PC-9 (cell line): ENCODE measurements at regions not wholly inside any gene's neighbourhood (a gene's known extent, or its start where the extent isn't known, plus 50 kb on each side); places are given as distances from the start of the nearest gene placed in this dataset.

Source experiments
- BruUV-seq: library from RNA; stranded (reverse); fragments of 400-500 nt; replicated peaks from 2 replicates; lab custom pipeline; 2021; lab: Mats Ljungman, UMichigan
- CTCF ChIA-PET: fragments of 300-600 bp; sonication (Branson Sonifier 250); formaldehyde crosslinking; loops from one replicate; lab custom pipeline; 2022; ENCODE audit warnings: antibody characterized with exemption; lab: Charles Lee
- POLR2A ChIA-PET: fragments of 300-600 bp; sonication (Branson Sonifier 250); formaldehyde crosslinking; loops from one replicate; lab custom pipeline; 2022; ENCODE audit warnings: antibody characterized with exemption; ENCODE audit not compliant: unreplicated experiment; lab: Charles Lee
- DNase-seq, 2 experiments: peaks; one replicate each; pipeline versions ENCODE4 v3.0.0 to v3.0.0-alpha.2; 2015 to 2022; ENCODE audit warnings: mixed read lengths in 1 of 2
- H2AFZ ChIP-seq: fragments of 200-600 bp; sonication (generic); 2 replicates; pipeline ENCODE4 v1.8.1; 2017; ENCODE audit warnings: antibody characterized with exemption
- H3F3A ChIP-seq: fragments of 200-600 bp; sonication (generic); 2 replicates; pipeline ENCODE4 v1.8.1; 2017; ENCODE audit warnings: antibody characterized with exemption, mild to moderate bottlenecking, low read depth; ENCODE audit not compliant: insufficient read depth
- H3K27ac ChIP-seq: fragments of 200-600 bp; sonication (generic); 2 replicates; pipeline ENCODE4 v1.6.1; 2016; ENCODE audit warnings: mixed run types
- H3K27me3 ChIP-seq: fragments of 200-600 bp; sonication (generic); 2 replicates; pipeline ENCODE4 v1.6.1; 2016; ENCODE audit warnings: low read depth, mixed run types; ENCODE audit not compliant: insufficient read depth
- H3K36me3 ChIP-seq: fragments of 200-600 bp; sonication (generic); 2 replicates; pipeline ENCODE4 v1.6.1; 2016; ENCODE audit warnings: low read depth, mixed run types
- H3K4me1 ChIP-seq: fragments of 200-600 bp; sonication (generic); replicated peaks from 2 replicates; pipeline ENCODE4 v1.6.1; 2016; ENCODE audit warnings: mixed run types; ENCODE audit not compliant: insufficient read depth
- H3K4me2 ChIP-seq: fragments of 200-600 bp; sonication (generic); 2 replicates; pipeline ENCODE4 v1.6.1; 2017; ENCODE audit warnings: mixed run types
- H3K4me3 ChIP-seq: fragments of 200-600 bp; sonication (generic); 2 replicates; pipeline ENCODE4 v1.6.1; 2016; ENCODE audit warnings: mixed run types
- H3K79me2 ChIP-seq: fragments of 200-600 bp; sonication (generic); 2 replicates; pipeline ENCODE4 v1.6.1; 2017; ENCODE audit warnings: low read depth, mixed run types
- H3K9me2 ChIP-seq: fragments of 200-600 bp; sonication (generic); 2 replicates; pipeline ENCODE4 v1.8.1; 2017; ENCODE audit warnings: mild to moderate bottlenecking; ENCODE audit not compliant: insufficient read depth
- H3K9me3 ChIP-seq: fragments of 200-600 bp; sonication (generic); 2 replicates; pipeline ENCODE4 v1.8.1; 2016; ENCODE audit warnings: low read depth; ENCODE audit not compliant: insufficient read depth
- H4K20me1 ChIP-seq: fragments of 200-600 bp; sonication (generic); 2 replicates; pipeline ENCODE4 v1.8.1; 2017; ENCODE audit not compliant: insufficient read depth
- CTCF ChIP-seq: fragments of 200-600 bp; sonication (generic); conservative IDR thresholded peaks from 2 replicates; pipeline ENCODE4 v1.6.1; 2017; ENCODE audit warnings: mixed run types, antibody characterized with exemption, mild to moderate bottlenecking, moderate library complexity
- EZH2 ChIP-seq: fragments of 200-600 bp; sonication (generic); IDR thresholded peaks from 2 replicates; pipeline ENCODE4 v1.8.0; 2017; ENCODE audit warnings: antibody characterized with exemption, low read depth
- intact Hi-C: fragments of 100-400 bp; cut with micrococcal nuclease; formaldehyde crosslinking; loops from one replicate; pipeline ENCODE4 v1.10.0; 2022; ENCODE audit not compliant: unreplicated experiment

GRCh38 chr16:9308356-9308801 lies 216.9 kb downstream of the HAPSTR1 start:
- H3K27me3 ChIP-seq, result peaks cover 57% of the 10 kb centered on the region
- H3K27ac ChIP-seq, result no peak overlapping the region
- H3F3A ChIP-seq, result no peaks in the 10 kb centered on the region
- no peak overlapping the region for H3K4me3 ChIP-seq
- no peak for DNase-seq
- no peaks in the 10 kb centered on the region for H3K9me3 ChIP-seq
- H4K20me1 ChIP-seq, result no peaks in the 10 kb centered on the region
- ChIA-PET POLR2A (no interaction called here), CTCF (no interaction called here)
- no peak overlapping the region for H2AFZ ChIP-seq
- no TSS peak for BruUV-seq
- no peaks in the 10 kb centered on the region for H3K4me1 ChIP-seq
- H3K79me2 ChIP-seq, result no peaks in the 10 kb centered on the region
- no peaks in the 10 kb centered on the region for H3K36me3 ChIP-seq
- no peak overlapping the region for H3K4me2 ChIP-seq
- intact Hi-C loops, result no loop called here
- TF ChIP-seq EZH2 (no peak), CTCF (no peak)
- no peaks in the 10 kb centered on the region for H3K9me2 ChIP-seq

GRCh38 chr16:9308850-9309249 lies 217.4 kb downstream of the HAPSTR1 start:
- Histone ChIP-seq H3K4me2 (no peak overlapping the region), H3K36me3 (no peaks in the 10 kb centered on the region), H3F3A (no peaks in the 10 kb centered on the region), H4K20me1 (no peaks in the 10 kb centered on the region), H3K79me2 (no peaks in the 10 kb centered on the region), H2AFZ (no peak overlapping the region), H3K27ac (no peak overlapping the region), H3K9me3 (no peaks in the 10 kb centered on the region), H3K4me3 (no peak overlapping the region), H3K9me2 (no peaks in the 10 kb centered on the region), H3K4me1 (no peaks in the 10 kb centered on the region), H3K27me3 (peaks cover 53% of the 10 kb centered on the region)
- TF ChIP-seq EZH2 (no peak), CTCF (no peak)
- intact Hi-C loops, result no loop called here
- no peak for DNase-seq
- no TSS peak for BruUV-seq
- CTCF ChIA-PET, result no interaction called here
- POLR2A ChIA-PET, result no interaction called here

- intact Hi-C loops, result no loop called here
- Histone ChIP-seq H3K27me3 (peaks cover 43% of the 10 kb centered on the region), H3K9me2 (no peaks in the 10 kb centered on the region), H3F3A (no peaks in the 10 kb centered on the region), H4K20me1 (no peaks in the 10 kb centered on the region), H3K27ac (no peak overlapping the region), H3K4me3 (no peak overlapping the region), H3K36me3 (no peaks in the 10 kb centered on the region), H3K9me3 (no peaks in the 10 kb centered on the region), H3K4me1 (no peaks in the 10 kb centered on the region), H3K4me2 (no peak overlapping the region), H2AFZ (no peak overlapping the region), H3K79me2 (no peaks in the 10 kb centered on the region)
- no peak for TF ChIP-seq CTCF
- TF ChIP-seq EZH2, result no peak
- DNase-seq, result no peak
- POLR2A ChIA-PET, result no interaction called here
- BruUV-seq, result no TSS peak
- CTCF ChIA-PET, result no interaction called here
Observed at GRCh38 chr16:9309844-9310243, 218.4 kb downstream of the HAPSTR1 start.
